GM23338 (cell line): ENCODE measurements at regions not wholly inside any gene's neighbourhood (a gene's known extent, or its start where the extent isn't known, plus 50 kb on each side); places are given as distances from the start of the nearest gene placed in this dataset.

Source experiments
- EZH2 ChIP-seq: fragments of 200-600 bp; sonication (generic); IDR thresholded peaks from one replicate; pipeline ENCODE4 v1.8.0; 2017; ENCODE audit warnings: antibody characterized with exemption, mild to moderate bottlenecking, low read depth; ENCODE audit not compliant: unreplicated experiment
- EZH2phosphoT487 ChIP-seq: fragments of 200-600 bp; sonication (generic); IDR thresholded peaks from one replicate; pipeline ENCODE4 v1.8.1; 2018; ENCODE audit warnings: antibody characterized with exemption; ENCODE audit not compliant: unreplicated experiment
- JUNB ChIP-seq: IDR thresholded peaks from one replicate; pipeline ENCODE4 v1.6.1; 2016; ENCODE audit warnings: antibody characterized with exemption; ENCODE audit not compliant: unreplicated experiment
- POLR2AphosphoS5 ChIP-seq: IDR thresholded peaks from 2 replicates; pipeline ENCODE4 v1.6.1; 2016; ENCODE audit warnings: antibody characterized with exemption, low read depth
- ZNF114 ChIP-seq: fragments of 250-450 bp; sonication (Bioruptor Pico); IDR thresholded peaks from 2 replicates; pipeline ENCODE4 v1.5.0; 2020; ENCODE audit warnings: mild to moderate bottlenecking, moderate library complexity
- TF ChIP-seq, protein P1 (sequence below), 2 experiments: fragments of 200-600 bp in 1 of 2; sonication (generic) in 1 of 2; conservative IDR thresholded peaks; 2 replicates each; pipeline versions ENCODE4 v1.5.1 to v1.6.1; 2016 to 2017; ENCODE audit warnings: antibody characterized with exemption in 2 of 2, low read depth in 2 of 2, mild to moderate bottlenecking in 2 of 2, moderate library complexity in 1 of 2
- TF ChIP-seq, protein P2 (sequence below): IDR thresholded peaks from one replicate; pipeline ENCODE4 v1.6.1; 2018; ENCODE audit warnings: antibody characterized with exemption; ENCODE audit not compliant: unreplicated experiment
- TF ChIP-seq, protein P3 (sequence below): IDR thresholded peaks from 2 replicates; pipeline ENCODE4 v1.6.1; 2016; ENCODE audit warnings: antibody characterized with exemption

DNA sequence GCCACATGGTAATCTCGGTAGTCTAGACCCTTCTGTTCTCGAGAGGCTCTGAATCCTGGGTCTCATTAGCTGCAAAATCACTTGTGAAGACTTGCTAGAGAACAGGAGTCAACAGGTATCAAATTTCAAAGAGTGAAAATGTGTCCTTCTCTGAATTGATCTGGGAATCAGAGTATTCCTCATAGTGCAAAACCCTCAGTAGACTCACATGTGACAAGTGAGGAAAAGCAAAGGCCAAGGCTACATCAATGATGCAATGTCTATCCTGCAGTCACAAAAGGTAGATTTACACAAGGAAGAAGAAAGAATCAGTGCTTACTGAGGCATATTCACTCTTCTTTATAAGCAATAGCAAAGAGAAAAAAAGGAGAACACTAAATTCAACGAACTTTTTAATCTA lies 1220.0 kb upstream of the GJE1 start:
- TF ChIP-seq, protein P1, sequence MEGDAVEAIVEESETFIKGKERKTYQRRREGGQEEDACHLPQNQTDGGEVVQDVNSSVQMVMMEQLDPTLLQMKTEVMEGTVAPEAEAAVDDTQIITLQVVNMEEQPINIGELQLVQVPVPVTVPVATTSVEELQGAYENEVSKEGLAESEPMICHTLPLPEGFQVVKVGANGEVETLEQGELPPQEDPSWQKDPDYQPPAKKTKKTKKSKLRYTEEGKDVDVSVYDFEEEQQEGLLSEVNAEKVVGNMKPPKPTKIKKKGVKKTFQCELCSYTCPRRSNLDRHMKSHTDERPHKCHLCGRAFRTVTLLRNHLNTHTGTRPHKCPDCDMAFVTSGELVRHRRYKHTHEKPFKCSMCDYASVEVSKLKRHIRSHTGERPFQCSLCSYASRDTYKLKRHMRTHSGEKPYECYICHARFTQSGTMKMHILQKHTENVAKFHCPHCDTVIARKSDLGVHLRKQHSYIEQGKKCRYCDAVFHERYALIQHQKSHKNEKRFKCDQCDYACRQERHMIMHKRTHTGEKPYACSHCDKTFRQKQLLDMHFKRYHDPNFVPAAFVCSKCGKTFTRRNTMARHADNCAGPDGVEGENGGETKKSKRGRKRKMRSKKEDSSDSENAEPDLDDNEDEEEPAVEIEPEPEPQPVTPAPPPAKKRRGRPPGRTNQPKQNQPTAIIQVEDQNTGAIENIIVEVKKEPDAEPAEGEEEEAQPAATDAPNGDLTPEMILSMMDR (conservative IDR thresholded peaks at IDR 0.05; ENCODE audit: low read depth in 2 of 2) = no peak
- TF ChIP-seq POLR2AphosphoS5 (no peak), ZNF114 (no peak), EZH2 (no peak), JUNB (no peak), EZH2phosphoT487 (no peak)
- TF ChIP-seq, protein P2, sequence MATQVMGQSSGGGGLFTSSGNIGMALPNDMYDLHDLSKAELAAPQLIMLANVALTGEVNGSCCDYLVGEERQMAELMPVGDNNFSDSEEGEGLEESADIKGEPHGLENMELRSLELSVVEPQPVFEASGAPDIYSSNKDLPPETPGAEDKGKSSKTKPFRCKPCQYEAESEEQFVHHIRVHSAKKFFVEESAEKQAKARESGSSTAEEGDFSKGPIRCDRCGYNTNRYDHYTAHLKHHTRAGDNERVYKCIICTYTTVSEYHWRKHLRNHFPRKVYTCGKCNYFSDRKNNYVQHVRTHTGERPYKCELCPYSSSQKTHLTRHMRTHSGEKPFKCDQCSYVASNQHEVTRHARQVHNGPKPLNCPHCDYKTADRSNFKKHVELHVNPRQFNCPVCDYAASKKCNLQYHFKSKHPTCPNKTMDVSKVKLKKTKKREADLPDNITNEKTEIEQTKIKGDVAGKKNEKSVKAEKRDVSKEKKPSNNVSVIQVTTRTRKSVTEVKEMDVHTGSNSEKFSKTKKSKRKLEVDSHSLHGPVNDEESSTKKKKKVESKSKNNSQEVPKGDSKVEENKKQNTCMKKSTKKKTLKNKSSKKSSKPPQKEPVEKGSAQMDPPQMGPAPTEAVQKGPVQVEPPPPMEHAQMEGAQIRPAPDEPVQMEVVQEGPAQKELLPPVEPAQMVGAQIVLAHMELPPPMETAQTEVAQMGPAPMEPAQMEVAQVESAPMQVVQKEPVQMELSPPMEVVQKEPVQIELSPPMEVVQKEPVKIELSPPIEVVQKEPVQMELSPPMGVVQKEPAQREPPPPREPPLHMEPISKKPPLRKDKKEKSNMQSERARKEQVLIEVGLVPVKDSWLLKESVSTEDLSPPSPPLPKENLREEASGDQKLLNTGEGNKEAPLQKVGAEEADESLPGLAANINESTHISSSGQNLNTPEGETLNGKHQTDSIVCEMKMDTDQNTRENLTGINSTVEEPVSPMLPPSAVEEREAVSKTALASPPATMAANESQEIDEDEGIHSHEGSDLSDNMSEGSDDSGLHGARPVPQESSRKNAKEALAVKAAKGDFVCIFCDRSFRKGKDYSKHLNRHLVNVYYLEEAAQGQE = no peak
- TF ChIP-seq, protein P3, sequence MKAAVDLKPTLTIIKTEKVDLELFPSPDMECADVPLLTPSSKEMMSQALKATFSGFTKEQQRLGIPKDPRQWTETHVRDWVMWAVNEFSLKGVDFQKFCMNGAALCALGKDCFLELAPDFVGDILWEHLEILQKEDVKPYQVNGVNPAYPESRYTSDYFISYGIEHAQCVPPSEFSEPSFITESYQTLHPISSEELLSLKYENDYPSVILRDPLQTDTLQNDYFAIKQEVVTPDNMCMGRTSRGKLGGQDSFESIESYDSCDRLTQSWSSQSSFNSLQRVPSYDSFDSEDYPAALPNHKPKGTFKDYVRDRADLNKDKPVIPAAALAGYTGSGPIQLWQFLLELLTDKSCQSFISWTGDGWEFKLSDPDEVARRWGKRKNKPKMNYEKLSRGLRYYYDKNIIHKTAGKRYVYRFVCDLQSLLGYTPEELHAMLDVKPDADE = no peak
